ENCODE measurements at regions not wholly inside any gene's neighbourhood (a gene's known extent, or its start where the extent isn't known, plus 50 kb on each side); places are given as distances from the start of the nearest gene placed in this dataset.

- Histone ChIP-seq H2BK120ac (replicated peaks; ENCODE audit: low read depth, low read length) (no peak overlapping the region), H3K27me3 (replicated peaks in 1 of 4; ENCODE audit: control insufficient read depth in 3 of 4, extremely low read depth in 1 of 4, insufficient read depth in 3 of 4, low read length in 3 of 4) (no peaks in the 10 kb centered on the region; a peak in 1 of 7 replicates), H3K4ac (replicated peaks; ENCODE audit: insufficient read length, low read depth, low read length) (no peak overlapping the region), H3K14ac (ENCODE audit: insufficient read length) (no peak overlapping the region), H3K23ac (ENCODE audit: insufficient read length) (no peak overlapping the region), H4K8ac (ENCODE audit: extremely low read depth, insufficient read depth, low read length) (no peak overlapping the region), H3K9ac (replicated peaks in 1 of 4; ENCODE audit: extremely low read depth in 1 of 4, low read depth in 3 of 4, low read length in 3 of 4) (no peak overlapping the region), H3K4me1 (replicated peaks in 1 of 4; ENCODE audit: control insufficient read depth in 3 of 4, insufficient read depth in 4 of 4, low read length in 3 of 4) (no peaks in the 10 kb centered on the region), H3K79me1 (ENCODE audit: low read depth, low read length) (no peaks in the 10 kb centered on the region), H3K23me2 (ENCODE audit: low read depth, low read length) (no peaks in the 10 kb centered on the region), H4K5ac (ENCODE audit: insufficient read length, low read depth, low read length) (no peak overlapping the region), H3K56ac (replicated peaks; ENCODE audit: insufficient read length, low read depth, low read length) (no peak overlapping the region), H3K9me3 (ENCODE audit: insufficient read depth in 2 of 2, low read depth in 1 of 2, low read length in 1 of 2) (no peaks in the 10 kb centered on the region), H4K20me1 (replicated peaks in 1 of 2; ENCODE audit: control insufficient read depth in 1 of 2, insufficient read depth in 2 of 2, low read length in 2 of 2) (no peaks in the 10 kb centered on the region), H2AK5ac (ENCODE audit: low read depth, low read length) (no peak overlapping the region), H3K79me2 (ENCODE audit: control insufficient read depth in 1 of 2, insufficient read depth in 2 of 2, low read length in 2 of 2) (no peaks in the 10 kb centered on the region), H3K36me3 (ENCODE audit: control insufficient read depth in 2 of 4, insufficient read depth in 4 of 4, low read length in 3 of 4) (no peaks in the 10 kb centered on the region), H2BK12ac (ENCODE audit: low read depth, low read length) (no peak overlapping the region), H2BK15ac (ENCODE audit: low read length) (no peak overlapping the region), H2BK20ac (ENCODE audit: low read length) (no peak overlapping the region), H3K4me3 (ENCODE audit: extremely low read depth in 1 of 4, insufficient read depth in 2 of 4, low read depth in 3 of 4, low read length in 4 of 4) (no peak overlapping the region), H3K18ac (ENCODE audit: extremely low read depth, low read length) (no peak overlapping the region), H2AFZ (ENCODE audit: low read length) (no peak overlapping the region), H3K4me2 (ENCODE audit: insufficient read depth in 1 of 2, low read depth in 2 of 2, low read length in 2 of 2) (no peak overlapping the region), H2BK5ac (ENCODE audit: low read depth, low read length) (no peak overlapping the region), H4K91ac (replicated peaks; ENCODE audit: insufficient read length, low read length) (no peak overlapping the region), H3K27ac (ENCODE audit: low read depth, low read length) (no peak overlapping the region)
- 90% methylated on average over 5 of the region's 5 CpGs; no CpG with 5 or more reads in 1 of the 2 experiments for WGBS, 2 experiments (ENCODE audit: extremely low coverage in 1 of 2, insufficient coverage in 1 of 2, insufficient read length in 1 of 2, insufficient replicate concordance in 2 of 2, low coverage in 1 of 2, low lambda C conversion rate in 2 of 2, missing lambda C conversion rate in 1 of 2)
- POLR2A ChIA-PET (ENCODE audit: partially characterized antibody), result no interaction called here
- no peak for FAIRE-seq
- CTCF ChIA-PET (ENCODE audit: partially characterized antibody), result interaction anchor here (1.3 to 3.5 kb wide), 4 partner anchors 8 to 342 kb away, joined by 3 to 15 read pairs (median 6); no protein-coding TSS in a partner anchor
- TF ChIP-seq BCL11A (IDR thresholded peaks at IDR 0.05; ENCODE audit: low read depth in 2 of 2, low read length in 2 of 2) (no peak), TEAD4 (IDR thresholded peaks at IDR 0.05; ENCODE audit: low read depth, low read length) (no peak), JUND (IDR thresholded peaks at IDR 0.05; ENCODE audit: low read length) (no peak), CBX8 (IDR thresholded peaks at IDR 0.05; ENCODE audit: borderline replicate concordance, low read depth, low read length) (no peak)
- no peak for DNase-seq (ENCODE audit: low read depth in 1 of 2, low spot score in 2 of 2)
These were observed 181.1 kb downstream of the DHX15 start for GRCh38 chr4:24403265-24403664.
